ENCODE measurements at regions not wholly inside any gene's neighbourhood (a gene's known extent, or its start where the extent isn't known, plus 50 kb on each side); places are given as distances from the start of the nearest gene placed in this dataset.

DNA sequence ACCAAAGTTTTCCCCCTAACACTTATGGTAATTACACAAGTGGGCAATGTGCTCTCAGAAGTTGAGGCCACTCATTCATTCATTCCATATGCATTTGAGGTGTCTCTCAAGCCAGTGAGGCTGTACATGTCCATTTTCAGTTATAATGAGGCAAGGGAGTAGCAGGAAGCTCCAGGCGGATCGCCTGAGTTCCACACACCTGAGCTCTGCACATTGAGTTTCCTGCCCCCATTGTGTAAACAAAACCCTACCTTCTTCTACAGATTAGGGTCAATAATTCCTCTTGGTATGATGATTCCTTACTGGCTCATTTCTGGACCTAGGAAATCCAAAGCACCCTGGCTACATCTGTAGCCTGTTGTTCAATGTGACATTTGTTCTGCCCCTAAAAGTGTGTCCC is 555.3 kb downstream of the MED13L start:
- TF ChIP-seq LEF1 (IDR thresholded peaks at IDR 0.05; ENCODE audit: borderline replicate concordance) (no peak), SUZ12 (IDR thresholded peaks at IDR 0.05) (no peak), BHLHE40 (IDR thresholded peaks at IDR 0.05; ENCODE audit: borderline replicate concordance) (no peak), ZNF384 (IDR thresholded peaks at IDR 0.05) (no peak), FOXK2 (IDR thresholded peaks at IDR 0.05) (no peak), ELF4 (IDR thresholded peaks at IDR 0.05) (no peak)
